Kasumi-1 (cell line): ENCODE measurements at regions not wholly inside any gene's neighbourhood (a gene's known extent, or its start where the extent isn't known, plus 50 kb on each side); places are given as distances from the start of the nearest gene placed in this dataset.

Experiments used
- DNase-seq, 2 experiments: peaks; one replicate each; lab custom pipeline; 2025; lab: John Stamatoyannopoulos, UW

- no peak for DNase-seq
Observed at GRCh38 chr6:95243053-95243452, 334.3 kb upstream of the MANEA start.

GRCh38 chr6:95244751-95245150 is 332.6 kb upstream of the MANEA start:
- DNase-seq, result no peak

GRCh38 chr6:95248499-95248898 is 328.8 kb upstream of the MANEA start:
- no peak for DNase-seq

- DNase-seq, result no peak
Observed at GRCh38 chr6:95249175-95249574, 328.2 kb upstream of the MANEA start.

- DNase-seq, result no peak
Observed at GRCh38 chr6:95249661-95250060, 327.7 kb upstream of the MANEA start.

- DNase-seq, result no peak
Observed at GRCh38 chr6:95263840-95264239, 313.5 kb upstream of the MANEA start.

GRCh38 chr6:95266537-95267258 is 310.6 kb upstream of the MANEA start:
- DNase-seq, result no peak

- no peak for DNase-seq
Observed at GRCh38 chr6:95274686-95275235, 302.6 kb upstream of the MANEA start.

- DNase-seq, result no peak
Observed at GRCh38 chr6:95279616-95280015, 297.7 kb upstream of the MANEA start.

GRCh38 chr6:95280686-95281273 is 296.6 kb upstream of the MANEA start:
- peak; percentile 29 to 57 for DNase-seq

- no peak for DNase-seq
Observed at GRCh38 chr6:95285881-95286280, 291.5 kb upstream of the MANEA start.

GRCh38 chr6:95286874-95287273 is 290.5 kb upstream of the MANEA start:
- DNase-seq, result no peak

- DNase-seq, result no peak
Observed at GRCh38 chr6:95288251-95288650, 289.1 kb upstream of the MANEA start.

GRCh38 chr6:95292011-95292410 is 285.3 kb upstream of the MANEA start:
- no peak for DNase-seq

GRCh38 chr6:95293257-95293656 is 284.1 kb upstream of the MANEA start:
- DNase-seq, result no peak

GRCh38 chr6:95294043-95294442 is 283.3 kb upstream of the MANEA start:
- no peak for DNase-seq

- no peak for DNase-seq
Observed at GRCh38 chr6:95309545-95309944, 267.8 kb upstream of the MANEA start.

- no peak for DNase-seq
Observed at GRCh38 chr6:95318137-95318536, 259.2 kb upstream of the MANEA start.

GRCh38 chr6:95321126-95321525 is 256.2 kb upstream of the MANEA start:
- DNase-seq, result no peak

- DNase-seq, result no peak
Observed at GRCh38 chr6:95325916-95326315, 251.4 kb upstream of the MANEA start.

- DNase-seq, result no peak
Observed at GRCh38 chr6:95328231-95328630, 249.1 kb upstream of the MANEA start.

GRCh38 chr6:95352064-95352795 is 225.1 kb upstream of the MANEA start:
- DNase-seq, result no peak

- no peak for DNase-seq
Observed at GRCh38 chr6:95354551-95354950, 222.8 kb upstream of the MANEA start.
